Esophagus muscularis mucosa (tissue), 4 donors: ENCODE measurements at regions not wholly inside any gene's neighbourhood (a gene's known extent, or its start where the extent isn't known, plus 50 kb on each side); places are given as distances from the start of the nearest gene placed in this dataset.

Source experiments
- CTCF ChIP-seq, 3 experiments: fragments of 200-600 bp in 2 of 3; fragments of 450-650 bp in 1 of 3; sonication (generic) in 2 of 3; IDR thresholded peaks; one replicate each; pipeline ENCODE4 v1.5.1; 2017 to 2019; ENCODE audit warnings: antibody characterized with exemption in 3 of 3, mild to moderate bottlenecking in 2 of 3, moderate library complexity in 1 of 3
- EP300 ChIP-seq: sonication (generic); formaldehyde crosslinking; IDR thresholded peaks from one replicate; pipeline ENCODE4 v1.6.1; 2017; ENCODE audit warnings: antibody characterized with exemption
- POLR2AphosphoS5 ChIP-seq, 2 donors: sonication (generic); formaldehyde crosslinking; IDR thresholded peaks; one replicate each; pipeline ENCODE4 v1.6.1; 2017; ENCODE audit warnings: antibody characterized with exemption in 2 of 2

- TF ChIP-seq POLR2AphosphoS5 (IDR thresholded peaks at IDR 0.05) (no peak), CTCF (IDR thresholded peaks at IDR 0.05) (no peak), EP300 (no peak)
These were observed 73.2 kb upstream of the ZCCHC2 start for GRCh38 chr18:62449490-62450104.
